Skeletal muscle tissue (tissue), 3 donors: ENCODE measurements at regions not wholly inside any gene's neighbourhood (a gene's known extent, or its start where the extent isn't known, plus 50 kb on each side); places are given as distances from the start of the nearest gene placed in this dataset.
"Not testable (repeated sequence)": the region's sequence is repeated elsewhere in the genome, so short reads cannot be mapped to it uniquely, and the experiment has no call there.

Experiments used
- H3K27ac ChIP-seq: one replicate; pipeline ENCODE4 v1.7.0; 2013; ENCODE audit warnings: mild to moderate bottlenecking, low read depth, low read length, inconsistent platforms
- H3K27me3 ChIP-seq, 3 donors: one replicate each; pipeline ENCODE4 v1.7.0; 2013; ENCODE audit warnings: low read length in 3 of 3; ENCODE audit not compliant: control insufficient read depth in 3 of 3, insufficient read depth in 3 of 3
- H3K36me3 ChIP-seq, 3 donors: one replicate each; pipeline ENCODE4 v1.7.0; 2013; ENCODE audit warnings: low read length in 3 of 3; ENCODE audit not compliant: control insufficient read depth in 3 of 3, insufficient read depth in 3 of 3
- H3K4me1 ChIP-seq, 3 donors: one replicate each; pipeline ENCODE4 v1.7.0; 2013; ENCODE audit warnings: low read length in 3 of 3, mild to moderate bottlenecking in 3 of 3; ENCODE audit not compliant: control insufficient read depth in 3 of 3, insufficient read depth in 3 of 3
- H3K4me3 ChIP-seq, 3 donors: one replicate each; pipeline ENCODE4 v1.7.0; 2013; ENCODE audit warnings: low read length in 3 of 3
- H3K9ac ChIP-seq, 3 donors: one replicate each; pipeline ENCODE4 v1.7.0; 2013; ENCODE audit warnings: low read length in 3 of 3, mild to moderate bottlenecking in 3 of 3, moderate library complexity in 2 of 3, low read depth in 1 of 3
- H3K9me3 ChIP-seq, 3 donors: one replicate each; pipeline ENCODE4 v1.7.0; 2013; ENCODE audit warnings: low read length in 3 of 3; ENCODE audit not compliant: control insufficient read depth in 3 of 3
- donor health status: Osteomylitis.

GRCh38 chr7:51397608-51398007 lies 81.0 kb upstream of the COBL start:
- not testable (repeated sequence) for H3K4me1 ChIP-seq, H3K4me3 ChIP-seq, H3K27ac ChIP-seq, H3K36me3 ChIP-seq, H3K9ac ChIP-seq, H3K27me3 ChIP-seq, H3K9me3 ChIP-seq

- H3K27ac ChIP-seq, H3K9ac ChIP-seq, H3K27me3 ChIP-seq, H3K9me3 ChIP-seq, H3K4me1 ChIP-seq, H3K36me3 ChIP-seq, H3K4me3 ChIP-seq: not testable (repeated sequence)
Measured at GRCh38 chr7:51393003-51393402, 76.4 kb upstream of the COBL start.

DNA sequence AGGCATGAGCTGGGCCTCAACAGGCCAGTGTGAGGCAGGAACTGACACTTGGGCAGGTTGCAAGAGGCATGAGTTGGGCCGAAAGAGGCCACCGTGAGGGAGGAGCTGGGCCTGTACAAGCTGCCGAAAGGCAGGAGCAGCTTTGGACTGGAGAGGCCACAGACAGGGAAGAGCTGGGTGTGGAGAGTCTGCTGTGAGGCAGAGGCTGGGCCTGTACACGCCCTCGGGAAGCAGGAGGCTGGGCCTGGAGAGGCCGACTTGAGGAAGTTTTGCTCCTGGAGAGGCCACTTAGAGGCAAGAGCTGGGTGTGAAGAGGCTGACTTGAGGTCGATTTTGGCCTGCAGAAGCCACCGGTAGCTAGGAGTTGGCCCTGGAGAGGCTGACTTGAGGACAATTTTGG lies 73.3 kb upstream of the COBL start:
- not testable (repeated sequence) for H3K4me1 ChIP-seq, H3K27ac ChIP-seq, H3K9me3 ChIP-seq, H3K36me3 ChIP-seq, H3K4me3 ChIP-seq, H3K27me3 ChIP-seq, H3K9ac ChIP-seq

GRCh38 chr7:51389216-51389812 lies 72.7 kb upstream of the COBL start:
- not testable (repeated sequence) for H3K9me3 ChIP-seq, H3K27ac ChIP-seq, H3K9ac ChIP-seq, H3K4me3 ChIP-seq, H3K27me3 ChIP-seq, H3K4me1 ChIP-seq, H3K36me3 ChIP-seq

GRCh38 chr7:51388241-51388640 lies 71.6 kb upstream of the COBL start:
- H3K4me1 ChIP-seq, H3K27ac ChIP-seq, H3K36me3 ChIP-seq, H3K27me3 ChIP-seq, H3K9me3 ChIP-seq, H3K9ac ChIP-seq, H3K4me3 ChIP-seq: not testable (repeated sequence)

DNA sequence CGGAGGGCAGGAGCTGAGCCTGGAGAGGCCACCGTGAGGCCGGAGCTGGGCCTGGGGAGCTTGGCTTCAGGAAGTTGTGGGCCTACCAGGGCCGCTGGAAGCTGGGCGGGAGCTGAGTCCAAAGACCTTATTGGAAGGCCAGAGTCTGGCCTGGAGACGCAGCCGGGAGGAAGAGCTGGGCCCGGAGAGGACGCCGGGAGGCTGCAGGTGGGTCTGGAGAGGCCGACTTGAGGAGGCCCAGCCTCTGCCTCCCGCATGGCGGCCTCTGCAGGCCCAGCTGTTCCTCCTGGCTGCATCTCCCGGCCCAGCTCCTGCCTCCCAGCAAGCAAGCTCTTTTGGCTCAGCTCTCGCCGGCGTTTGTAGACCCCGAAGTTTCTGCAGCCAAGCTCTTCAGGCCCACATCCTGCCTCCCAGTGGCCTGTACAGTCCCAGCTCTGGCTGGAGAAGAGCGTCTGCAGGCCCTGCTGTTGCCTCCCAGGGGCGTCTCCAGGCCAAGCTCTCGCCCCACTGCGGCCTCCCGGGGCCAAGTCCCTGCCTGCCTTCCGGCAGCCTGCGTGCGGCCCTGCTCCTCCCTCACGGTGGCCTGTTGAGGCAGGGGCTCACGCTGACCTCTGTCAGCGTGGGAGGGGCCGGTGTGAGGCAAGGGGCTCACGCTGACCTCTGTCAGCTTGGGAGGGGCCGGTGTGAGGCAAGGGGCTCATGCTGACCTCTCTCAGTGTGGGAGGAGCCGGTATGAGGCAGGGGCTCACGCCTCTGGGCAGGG lies 70.4 kb upstream of the COBL start:
- H3K9me3 ChIP-seq, H3K9ac ChIP-seq: not testable (repeated sequence)

DNA sequence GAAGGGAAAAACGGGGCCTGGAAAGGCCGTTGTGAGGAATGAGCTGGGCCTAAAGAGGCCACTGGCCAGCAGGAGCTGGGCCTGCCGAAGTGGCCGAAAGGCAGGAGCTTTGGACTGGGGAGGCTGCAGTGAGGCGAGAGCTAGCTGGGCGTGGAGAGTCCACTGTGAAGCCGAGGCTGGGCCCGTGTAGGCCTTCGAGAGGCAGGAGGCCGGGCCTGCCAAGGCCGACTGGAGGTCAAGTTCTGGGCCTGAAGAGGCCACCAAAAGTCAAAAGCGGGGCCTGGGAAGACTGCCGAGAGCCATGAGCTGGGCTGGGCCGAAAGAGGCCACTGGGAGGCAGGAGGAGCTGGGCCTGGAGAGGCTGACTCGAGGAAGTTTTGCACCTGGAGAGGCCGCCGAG lies 69.6 kb upstream of the COBL start:
- H3K4me1 ChIP-seq, H3K9ac ChIP-seq, H3K36me3 ChIP-seq, H3K27ac ChIP-seq, H3K4me3 ChIP-seq, H3K9me3 ChIP-seq, H3K27me3 ChIP-seq: not testable (repeated sequence)

More for the DNA sequence above, 70.4 kb upstream of the COBL start:
- not testable (repeated sequence) for H3K4me1 ChIP-seq, H3K36me3 ChIP-seq, H3K27me3 ChIP-seq, H3K27ac ChIP-seq, H3K4me3 ChIP-seq

- H3K4me3 ChIP-seq, H3K9me3 ChIP-seq, H3K36me3 ChIP-seq, H3K27me3 ChIP-seq, H3K4me1 ChIP-seq, H3K9ac ChIP-seq, H3K27ac ChIP-seq: not testable (repeated sequence)
Measured at GRCh38 chr7:51382243-51382642, 65.6 kb upstream of the COBL start.

DNA sequence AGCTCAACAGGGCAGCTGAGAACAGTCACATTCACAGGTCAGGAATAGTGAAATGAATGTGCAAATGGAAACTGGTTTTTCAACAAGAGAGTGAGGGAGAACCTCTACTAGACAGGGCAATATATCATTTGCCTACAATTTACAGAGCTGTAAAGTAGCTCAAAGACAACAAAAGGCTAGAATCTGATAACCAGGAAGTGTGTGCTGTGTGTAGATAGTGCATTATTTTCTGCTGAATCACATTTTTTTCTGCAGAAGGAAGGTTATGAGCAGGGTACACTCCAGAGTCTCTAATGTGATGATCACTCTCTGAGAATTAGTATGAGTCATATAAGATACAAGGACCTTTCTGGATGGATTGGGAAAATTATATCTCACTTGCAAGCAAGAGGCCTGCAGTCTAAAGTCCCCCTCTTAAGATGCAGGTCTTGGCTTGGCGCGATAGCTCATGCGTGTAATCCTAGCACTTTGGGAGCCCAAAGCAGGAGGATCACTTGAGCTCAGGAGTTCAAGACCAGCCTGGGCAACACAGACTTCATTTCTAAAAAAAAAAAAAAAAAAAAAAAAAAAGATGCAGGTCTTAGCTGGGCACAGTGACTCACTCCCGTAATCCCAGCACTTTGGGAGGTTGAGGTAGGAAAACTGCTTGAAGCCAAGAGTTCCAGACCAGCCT lies 59.9 kb upstream of the COBL start:
- no peaks in the 10 kb centered on the region for H3K27me3 ChIP-seq
- no peak overlapping the region for H3K9ac ChIP-seq
- no peak overlapping the region for H3K27ac ChIP-seq
- H3K4me3 ChIP-seq = no peak overlapping the region
- no peaks in the 10 kb centered on the region for H3K9me3 ChIP-seq
- no peaks in the 10 kb centered on the region for H3K4me1 ChIP-seq
- no peaks in the 10 kb centered on the region for H3K36me3 ChIP-seq

- H3K9ac ChIP-seq = no peak overlapping the region
- no peaks in the 10 kb centered on the region for H3K9me3 ChIP-seq
- H3K27ac ChIP-seq = no peak overlapping the region
Measured at GRCh38 chr7:51374936-51375335, 58.3 kb upstream of the COBL start.

More at GRCh38 chr7:51374936-51375335, 58.3 kb upstream of the COBL start:
- Histone ChIP-seq H3K36me3 (no peaks in the 10 kb centered on the region), H3K27me3 (no peaks in the 10 kb centered on the region), H3K4me1 (no peaks in the 10 kb centered on the region), H3K4me3 (no peak overlapping the region)
